Hepatocyte (in vitro differentiated cells): ENCODE measurements at regions not wholly inside any gene's neighbourhood (a gene's known extent, or its start where the extent isn't known, plus 50 kb on each side); places are given as distances from the start of the nearest gene placed in this dataset.

Source experiments
- CTCF ChIP-seq: fragments of 200-600 bp; sonication (generic); IDR thresholded peaks from 2 replicates; pipeline ENCODE4 v1.5.1; 2016; ENCODE audit warnings: antibody characterized with exemption, mild to moderate bottlenecking; ENCODE audit not compliant: poor library complexity
- EZH2 ChIP-seq: fragments of 200-600 bp; sonication (generic); IDR thresholded peaks from 2 replicates; pipeline ENCODE4 v1.6.1; 2016; ENCODE audit warnings: antibody characterized with exemption, mild to moderate bottlenecking, borderline replicate concordance
- EZH2phosphoT487 ChIP-seq: fragments of 200-600 bp; sonication (generic); IDR thresholded peaks from one replicate; pipeline ENCODE4 v1.6.1; 2018; ENCODE audit warnings: antibody characterized with exemption, mild to moderate bottlenecking, low read depth, moderate library complexity; ENCODE audit not compliant: unreplicated experiment, severe bottlenecking

- no peak for TF ChIP-seq CTCF
- TF ChIP-seq EZH2, result no peak
- TF ChIP-seq EZH2phosphoT487, result no peak
These were observed 811.0 kb upstream of the GALNTL6 start for GRCh38 chr4:171002246-171002645.
